Gastroesophageal sphincter (tissue), 3 donors: ENCODE measurements at regions not wholly inside any gene's neighbourhood (a gene's known extent, or its start where the extent isn't known, plus 50 kb on each side); places are given as distances from the start of the nearest gene placed in this dataset.

Source experiments
- EP300 ChIP-seq: sonication (generic); formaldehyde crosslinking; IDR thresholded peaks from one replicate; pipeline ENCODE4 v1.6.1; 2017; ENCODE audit warnings: antibody characterized with exemption, mild to moderate bottlenecking
- POLR2A ChIP-seq, 2 donors: fragments of 450-650 bp; IDR thresholded peaks; one replicate each; pipeline ENCODE4 v1.6.1; 2017; ENCODE audit warnings: antibody characterized with exemption in 2 of 2, mild to moderate bottlenecking in 2 of 2, moderate library complexity in 1 of 2
- TF ChIP-seq, protein P1 (sequence below), 4 experiments: fragments of 200-600 bp in 2 of 4; fragments of 450-650 bp in 2 of 4; sonication (generic) in 1 of 4; IDR thresholded peaks; one replicate each; pipeline ENCODE4 v1.5.1; 2017 to 2019; ENCODE audit warnings: antibody characterized with exemption in 4 of 4, mild to moderate bottlenecking in 2 of 4, moderate library complexity in 2 of 4

DNA sequence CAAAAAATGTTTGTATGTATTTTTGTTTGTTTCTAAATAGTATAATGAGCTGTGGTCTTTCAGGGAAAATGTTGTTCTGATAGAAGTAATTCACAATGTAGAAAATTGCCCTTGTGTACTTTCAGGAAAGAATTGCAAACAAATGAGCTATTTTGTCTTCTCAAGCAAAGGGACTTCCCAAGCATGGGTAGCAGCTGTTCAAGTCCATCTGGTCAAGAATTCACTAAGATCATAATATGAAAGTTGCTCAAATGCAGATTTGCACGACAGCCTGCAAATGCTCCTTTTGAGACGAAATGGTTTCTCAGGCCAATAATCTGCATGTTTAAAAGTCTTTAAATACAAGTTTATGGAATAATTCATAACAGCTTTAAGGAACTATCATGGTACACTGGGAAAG is 51.9 kb upstream of the HNMT start:
- TF ChIP-seq, protein P1, sequence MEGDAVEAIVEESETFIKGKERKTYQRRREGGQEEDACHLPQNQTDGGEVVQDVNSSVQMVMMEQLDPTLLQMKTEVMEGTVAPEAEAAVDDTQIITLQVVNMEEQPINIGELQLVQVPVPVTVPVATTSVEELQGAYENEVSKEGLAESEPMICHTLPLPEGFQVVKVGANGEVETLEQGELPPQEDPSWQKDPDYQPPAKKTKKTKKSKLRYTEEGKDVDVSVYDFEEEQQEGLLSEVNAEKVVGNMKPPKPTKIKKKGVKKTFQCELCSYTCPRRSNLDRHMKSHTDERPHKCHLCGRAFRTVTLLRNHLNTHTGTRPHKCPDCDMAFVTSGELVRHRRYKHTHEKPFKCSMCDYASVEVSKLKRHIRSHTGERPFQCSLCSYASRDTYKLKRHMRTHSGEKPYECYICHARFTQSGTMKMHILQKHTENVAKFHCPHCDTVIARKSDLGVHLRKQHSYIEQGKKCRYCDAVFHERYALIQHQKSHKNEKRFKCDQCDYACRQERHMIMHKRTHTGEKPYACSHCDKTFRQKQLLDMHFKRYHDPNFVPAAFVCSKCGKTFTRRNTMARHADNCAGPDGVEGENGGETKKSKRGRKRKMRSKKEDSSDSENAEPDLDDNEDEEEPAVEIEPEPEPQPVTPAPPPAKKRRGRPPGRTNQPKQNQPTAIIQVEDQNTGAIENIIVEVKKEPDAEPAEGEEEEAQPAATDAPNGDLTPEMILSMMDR (IDR thresholded peaks at IDR 0.05), result no peak
- TF ChIP-seq EP300 (no peak), POLR2A (IDR thresholded peaks at IDR 0.05) (no peak)
